ENCODE measurements at regions not wholly inside any gene's neighbourhood (a gene's known extent, or its start where the extent isn't known, plus 50 kb on each side); places are given as distances from the start of the nearest gene placed in this dataset.

- intact Hi-C loops (cut with DNase I; ENCODE audit: low total_unique reads): no loop called here
- 2 to 6% methylated on average over 34 to 49 of the region's 62 CpGs for WGBS, 2 donors
- no peak for DNase-seq
- no peaks in the 10 kb centered on the region for H3K27me3 ChIP-seq
- H3K9me3 ChIP-seq: no peaks in the 10 kb centered on the region
- H3K36me3 ChIP-seq (ENCODE audit: low read depth, missing control alignments): no peaks in the 10 kb centered on the region
- peak overlapping the region; percentile 51 to 72 for H3K4me3 ChIP-seq
- H3K27ac ChIP-seq: no peak overlapping the region
- peaks cover 4% of the 10 kb centered on the region for H3K4me1 ChIP-seq
- TF ChIP-seq POLR2A (IDR thresholded peaks at IDR 0.05) (no peak), CTCF (IDR thresholded peaks at IDR 0.05) (no peak)
Observed at GRCh38 chr17:72591289-72592241, 470.7 kb downstream of the SOX9 start.

- peak; percentile 82 for DNase-seq
- TF ChIP-seq POLR2A (IDR thresholded peaks at IDR 0.05) (no peak), CTCF (IDR thresholded peaks at IDR 0.05) (no peak)
- Histone ChIP-seq H3K27ac (no peak overlapping the region), H3K4me3 (peak overlapping the region; percentile 51 to 72), H3K9me3 (no peaks in the 10 kb centered on the region), H3K4me1 (peaks cover 4% of the 10 kb centered on the region), H3K27me3 (no peaks in the 10 kb centered on the region), H3K36me3 (ENCODE audit: low read depth, missing control alignments) (no peaks in the 10 kb centered on the region)
- 0% methylated on average over 18 to 71 of the region's 71 CpGs for WGBS, 2 donors
- intact Hi-C loops (cut with DNase I; ENCODE audit: low total_unique reads): no loop called here
Observed at GRCh38 chr17:72592242-72592966, 471.6 kb downstream of the SOX9 start.

GRCh38 chr17:72592967-72593325 lies 472.1 kb downstream of the SOX9 start:
- Histone ChIP-seq H3K9me3 (no peaks in the 10 kb centered on the region), H3K4me3 (peak overlapping the region in 1 of 2 donors; percentile 72), H3K27ac (no peak overlapping the region), H3K4me1 (no peaks in the 10 kb centered on the region), H3K27me3 (no peaks in the 10 kb centered on the region), H3K36me3 (ENCODE audit: low read depth, missing control alignments) (no peaks in the 10 kb centered on the region)
- intact Hi-C loops (cut with DNase I; ENCODE audit: low total_unique reads): no loop called here
- 43 to 68% methylated on average over 5 to 9 of the region's 9 CpGs for WGBS, 2 donors
- TF ChIP-seq CTCF (IDR thresholded peaks at IDR 0.05): no peak
- TF ChIP-seq POLR2A (IDR thresholded peaks at IDR 0.05): no peak
- no peak for DNase-seq

GRCh38 chr17:72594248-72594647 lies 473.4 kb downstream of the SOX9 start:
- H3K36me3 ChIP-seq (ENCODE audit: low read depth, missing control alignments): no peaks in the 10 kb centered on the region
- no peak overlapping the region for H3K4me3 ChIP-seq
- intact Hi-C loops (cut with DNase I; ENCODE audit: low total_unique reads): no loop called here
- H3K27ac ChIP-seq: no peak overlapping the region
- H3K9me3 ChIP-seq: no peaks in the 10 kb centered on the region
- no peaks in the 10 kb centered on the region for H3K27me3 ChIP-seq
- H3K4me1 ChIP-seq: no peaks in the 10 kb centered on the region
- 68 to 75% methylated on average over 9 of the region's 9 CpGs for WGBS, 2 donors
- DNase-seq: no peak
- TF ChIP-seq CTCF (IDR thresholded peaks at IDR 0.05): no peak
- TF ChIP-seq POLR2A (IDR thresholded peaks at IDR 0.05): no peak

Measured in testis (tissue), 2 donors.